ENCODE measurements at regions not wholly inside any gene's neighbourhood (a gene's known extent, or its start where the extent isn't known, plus 50 kb on each side); places are given as distances from the start of the nearest gene placed in this dataset.

GRCh38 chr4:131316086-131316485 is 1833.0 kb upstream of the PCDH10 start:
- no peak overlapping the region for H3K4me3 ChIP-seq (ENCODE audit: low read depth, low read length, poor library complexity, severe bottlenecking)
- intact Hi-C loops (cut with micrococcal nuclease; ENCODE audit: unreplicated experiment), result no loop called here
- no peaks in the 10 kb centered on the region for H3K4me1 ChIP-seq (ENCODE audit: insufficient read depth, low read length, poor library complexity, severe bottlenecking)
- peaks cover 2% of the 10 kb centered on the region for H3K9me3 ChIP-seq (ENCODE audit: low read depth, low read length, poor library complexity, severe bottlenecking)
- no peak for DNase-seq (ENCODE audit: low spot score)
- H3K27me3 ChIP-seq (replicated peaks; ENCODE audit: insufficient read depth, low read depth, low read length, poor library complexity), result no peaks in the 10 kb centered on the region
- ChIA-PET CTCF (no interaction called here), POLR2A (ENCODE audit: low non-redundant PET) (no interaction called here)
- BruUV-seq (replicated peaks), result no TSS peak
- TF ChIP-seq CTCF (conservative IDR thresholded peaks at IDR 0.05; ENCODE audit: low read depth, low read length) (no peak), EZH2 (IDR thresholded peaks at IDR 0.05; ENCODE audit: borderline replicate concordance, low read depth, low read length, poor library complexity, severe bottlenecking) (no peak)
- H3K36me3 ChIP-seq (ENCODE audit: insufficient read depth, low read length, poor library complexity, severe bottlenecking), result no peaks in the 10 kb centered on the region
- H3K27ac ChIP-seq (ENCODE audit: low read depth, low read length, poor library complexity, severe bottlenecking), result no peak overlapping the region

GRCh38 chr4:131337936-131338335 is 1811.2 kb upstream of the PCDH10 start:
- no peak for DNase-seq (ENCODE audit: low spot score)
- Histone ChIP-seq H3K4me3 (ENCODE audit: low read depth, low read length, poor library complexity, severe bottlenecking) (no peak overlapping the region), H3K27ac (ENCODE audit: low read depth, low read length, poor library complexity, severe bottlenecking) (no peak overlapping the region), H3K4me1 (ENCODE audit: insufficient read depth, low read length, poor library complexity, severe bottlenecking) (no peaks in the 10 kb centered on the region), H3K36me3 (ENCODE audit: insufficient read depth, low read length, poor library complexity, severe bottlenecking) (no peaks in the 10 kb centered on the region), H3K27me3 (replicated peaks; ENCODE audit: insufficient read depth, low read depth, low read length, poor library complexity) (no peaks in the 10 kb centered on the region), H3K9me3 (ENCODE audit: low read depth, low read length, poor library complexity, severe bottlenecking) (no peaks in the 10 kb centered on the region)
- TF ChIP-seq CTCF (conservative IDR thresholded peaks at IDR 0.05; ENCODE audit: low read depth, low read length) (no peak), EZH2 (IDR thresholded peaks at IDR 0.05; ENCODE audit: borderline replicate concordance, low read depth, low read length, poor library complexity, severe bottlenecking) (no peak)
- BruUV-seq (replicated peaks), result no TSS peak
- CTCF ChIA-PET, result no interaction called here
- intact Hi-C loops (cut with micrococcal nuclease; ENCODE audit: unreplicated experiment), result no loop called here
- POLR2A ChIA-PET (ENCODE audit: low non-redundant PET), result no interaction called here

- no TSS peak for BruUV-seq (replicated peaks)
- no peak for DNase-seq (ENCODE audit: low spot score)
- CTCF ChIA-PET, result no interaction called here
- Histone ChIP-seq H3K4me1 (ENCODE audit: insufficient read depth, low read length, poor library complexity, severe bottlenecking) (no peaks in the 10 kb centered on the region), H3K9me3 (ENCODE audit: low read depth, low read length, poor library complexity, severe bottlenecking) (no peaks in the 10 kb centered on the region), H3K36me3 (ENCODE audit: insufficient read depth, low read length, poor library complexity, severe bottlenecking) (no peaks in the 10 kb centered on the region), H3K4me3 (ENCODE audit: low read depth, low read length, poor library complexity, severe bottlenecking) (no peak overlapping the region), H3K27ac (ENCODE audit: low read depth, low read length, poor library complexity, severe bottlenecking) (no peak overlapping the region), H3K27me3 (replicated peaks; ENCODE audit: insufficient read depth, low read depth, low read length, poor library complexity) (no peaks in the 10 kb centered on the region)
- TF ChIP-seq EZH2 (IDR thresholded peaks at IDR 0.05; ENCODE audit: borderline replicate concordance, low read depth, low read length, poor library complexity, severe bottlenecking) (no peak), CTCF (conservative IDR thresholded peaks at IDR 0.05; ENCODE audit: low read depth, low read length) (no peak)
- POLR2A ChIA-PET (ENCODE audit: low non-redundant PET), result no interaction called here
- intact Hi-C loops (cut with micrococcal nuclease; ENCODE audit: unreplicated experiment), result no loop called here
Measured at GRCh38 chr4:131339137-131339536, 1810.0 kb upstream of the PCDH10 start.

All from A673 (cell line).